ENCODE measurements at regions not wholly inside any gene's neighbourhood (a gene's known extent, or its start where the extent isn't known, plus 50 kb on each side); places are given as distances from the start of the nearest gene placed in this dataset. TPM values are rescaled to one million over a fixed set of nuclear protein-coding genes. Genes with fewer than 3 reads are reported as not detected.

Small RNA genes in the stretch of these regions (small RNA-seq; reads per million reads assigned to genes)
- not detected for gene AP000770.2 (ENCODE audit: low replicate concordance)
- not detected for gene RF01210 (ENCODE audit: low replicate concordance)
- not detected for gene RPL12P46 (ENCODE audit: low replicate concordance)

Data from skin of body (tissue), 1 donor.